Natural killer cell treated with Interleukin-12 subunit alpha and Interleukin-12 subunit beta and Interleukin-15 and Interleukin-18, amount 100 ng/mL, for 72 hours (primary cell): ENCODE measurements at regions not wholly inside any gene's neighbourhood (a gene's known extent, or its start where the extent isn't known, plus 50 kb on each side); places are given as distances from the start of the nearest gene placed in this dataset.

ENCODE experiments used
- ATAC-seq, 2 donors: fragments of 150-1000 bp; cut with Tn5 transposase in 1 of 2; sonication (Bioruptor Pico), chemical (Tn5 transposase) in 1 of 2; 2 replicates each; pipeline ENCODE4 v1.10.0; 2021
- DNase-seq: peaks from one replicate; pipeline ENCODE4 v3.0.0; 2022; ENCODE audit warnings: low spot score
- H3K27ac Mint-ChIP-seq, 2 donors: 1 replicate in 1 of 2; 2 replicates in 1 of 2; pipeline ENCODE4 v1.8.0; 2022; ENCODE audit warnings: mixed read lengths in 2 of 2, mild to moderate bottlenecking in 1 of 2, moderate library complexity in 1 of 2
- H3K27me3 Mint-ChIP-seq, 2 donors: 1 replicate in 1 of 2; 2 replicates in 1 of 2; pipeline ENCODE4 v1.8.0; 2022; ENCODE audit warnings: mixed read lengths in 2 of 2
- H3K36me3 Mint-ChIP-seq: one replicate; pipeline ENCODE4 v1.8.0; 2022; ENCODE audit warnings: mixed read lengths
- H3K4me1 Mint-ChIP-seq, 2 donors: 1 replicate in 1 of 2; 2 replicates in 1 of 2; pipeline ENCODE4 v1.8.0; 2022; ENCODE audit warnings: low read depth in 2 of 2, mixed read lengths in 2 of 2, mild to moderate bottlenecking in 1 of 2
- H3K4me3 Mint-ChIP-seq: one replicate; pipeline ENCODE4 v1.8.0; 2022; ENCODE audit warnings: mixed read lengths
- H3K9me3 Mint-ChIP-seq: 2 replicates; pipeline ENCODE4 v1.8.0; 2022; ENCODE audit warnings: mixed read lengths

DNA sequence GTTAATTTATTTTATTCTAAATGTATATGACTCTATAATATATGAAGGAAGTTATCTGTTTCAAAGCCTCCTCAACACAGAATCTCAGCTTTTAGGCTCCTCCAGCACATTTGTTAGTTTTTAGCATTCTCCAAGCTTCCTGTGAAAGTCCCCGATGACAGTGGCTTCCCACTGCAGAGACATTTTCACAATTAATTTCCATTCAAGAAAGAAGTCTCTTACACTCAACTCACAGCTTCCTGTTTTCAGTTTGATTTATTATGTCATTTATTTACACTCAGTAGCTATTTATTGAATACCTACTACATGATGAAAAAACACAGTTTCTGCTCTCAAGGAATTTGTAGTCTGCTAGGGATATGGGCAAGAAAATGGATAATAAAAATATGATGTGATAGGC is 2228.2 kb upstream of the WWC1 start:
- Mint-ChIP-seq H3K27ac (no peak overlapping the region), H3K4me1 (no peaks in the 10 kb centered on the region), H3K36me3 (no peaks in the 10 kb centered on the region), H3K4me3 (no peak overlapping the region), H3K27me3 (no peaks in the 10 kb centered on the region), H3K9me3 (peaks cover 14% of the 10 kb centered on the region)
- no peak for ATAC-seq
- no peak for DNase-seq

DNA sequence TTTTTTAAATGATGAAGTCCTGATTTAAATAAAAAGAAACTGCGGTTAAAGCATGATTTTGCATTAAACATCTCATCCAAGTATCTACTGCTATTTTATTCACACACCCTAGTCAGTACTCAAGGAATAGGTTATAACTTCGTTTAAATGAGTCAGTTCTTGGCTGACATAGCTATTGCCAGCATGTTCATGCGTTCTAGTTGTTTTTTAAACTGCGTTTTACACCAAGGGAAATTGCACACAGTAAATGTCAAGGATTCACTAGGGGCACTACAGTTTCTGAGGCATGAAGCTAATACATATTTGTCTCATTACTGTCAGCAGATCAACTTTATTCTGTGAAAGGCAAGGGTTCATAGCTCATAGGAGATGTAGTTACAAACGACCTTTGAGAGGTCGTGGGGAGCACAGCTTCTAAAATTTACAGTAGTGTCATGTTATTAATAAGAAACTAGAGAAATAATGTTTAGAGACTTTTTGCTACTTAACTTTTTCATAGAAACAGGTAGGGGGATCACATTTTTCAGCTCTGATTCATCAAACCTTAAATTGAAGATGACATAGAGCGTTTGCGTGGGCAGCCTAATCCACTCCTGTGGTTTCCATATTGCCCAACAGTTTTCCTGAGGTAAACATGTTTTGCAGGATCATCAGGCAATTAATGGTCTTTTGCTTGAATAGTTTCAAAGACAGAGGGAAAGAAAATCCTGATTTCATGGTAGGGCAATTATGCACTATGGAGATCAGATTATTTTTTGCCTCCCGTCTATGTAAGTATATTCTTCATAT is 2222.7 kb upstream of the WWC1 start:
- Mint-ChIP-seq H3K4me3 (no peak overlapping the region), H3K27me3 (no peaks in the 10 kb centered on the region), H3K36me3 (peaks cover 6% of the 10 kb centered on the region), H3K27ac (no peak overlapping the region), H3K4me1 (no peaks in the 10 kb centered on the region), H3K9me3 (peaks cover 20% of the 10 kb centered on the region)
- no peak for DNase-seq
- no peak for ATAC-seq

DNA sequence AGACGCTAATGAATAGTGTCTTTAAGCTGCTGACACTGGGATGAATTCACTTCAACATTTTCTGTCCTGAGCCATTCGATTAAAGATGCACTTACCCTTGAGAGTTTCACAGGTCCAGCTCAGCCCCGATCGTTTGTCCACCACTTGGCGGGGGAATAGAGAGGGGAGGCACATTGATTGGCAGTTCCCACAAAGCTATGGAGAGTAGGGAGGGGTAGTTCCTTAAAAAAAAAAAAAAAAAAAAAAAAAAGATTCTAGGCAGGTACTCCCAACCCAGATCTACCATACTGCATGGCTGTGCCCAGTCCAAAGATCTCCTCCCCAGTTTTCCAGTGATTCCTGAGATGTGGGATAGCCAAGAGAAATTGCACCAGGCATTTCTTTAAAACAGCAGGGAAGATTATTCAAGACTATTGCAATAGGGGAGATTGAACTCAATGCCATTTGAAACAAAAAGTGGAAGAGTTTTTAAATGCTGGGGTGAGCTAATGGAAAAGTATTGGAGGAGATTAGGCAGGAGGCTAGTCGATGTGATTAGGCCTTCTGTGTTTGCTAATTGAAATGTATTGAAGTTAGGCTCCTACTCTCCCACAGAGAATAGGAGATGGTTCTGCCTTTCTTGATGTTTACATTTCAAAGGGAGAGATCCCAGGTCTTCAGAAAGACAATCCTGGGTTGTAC is 2217.4 kb upstream of the WWC1 start:
- no peak for DNase-seq
- H3K36me3 Mint-ChIP-seq, result peaks cover 6% of the 10 kb centered on the region
- no peak for ATAC-seq
- no peak overlapping the region for H3K4me3 Mint-ChIP-seq
- H3K27me3 Mint-ChIP-seq, result no peaks in the 10 kb centered on the region
- H3K9me3 Mint-ChIP-seq, result peaks cover 9% of the 10 kb centered on the region
- H3K27ac Mint-ChIP-seq, result no peak overlapping the region
- H3K4me1 Mint-ChIP-seq, result no peaks in the 10 kb centered on the region

DNA sequence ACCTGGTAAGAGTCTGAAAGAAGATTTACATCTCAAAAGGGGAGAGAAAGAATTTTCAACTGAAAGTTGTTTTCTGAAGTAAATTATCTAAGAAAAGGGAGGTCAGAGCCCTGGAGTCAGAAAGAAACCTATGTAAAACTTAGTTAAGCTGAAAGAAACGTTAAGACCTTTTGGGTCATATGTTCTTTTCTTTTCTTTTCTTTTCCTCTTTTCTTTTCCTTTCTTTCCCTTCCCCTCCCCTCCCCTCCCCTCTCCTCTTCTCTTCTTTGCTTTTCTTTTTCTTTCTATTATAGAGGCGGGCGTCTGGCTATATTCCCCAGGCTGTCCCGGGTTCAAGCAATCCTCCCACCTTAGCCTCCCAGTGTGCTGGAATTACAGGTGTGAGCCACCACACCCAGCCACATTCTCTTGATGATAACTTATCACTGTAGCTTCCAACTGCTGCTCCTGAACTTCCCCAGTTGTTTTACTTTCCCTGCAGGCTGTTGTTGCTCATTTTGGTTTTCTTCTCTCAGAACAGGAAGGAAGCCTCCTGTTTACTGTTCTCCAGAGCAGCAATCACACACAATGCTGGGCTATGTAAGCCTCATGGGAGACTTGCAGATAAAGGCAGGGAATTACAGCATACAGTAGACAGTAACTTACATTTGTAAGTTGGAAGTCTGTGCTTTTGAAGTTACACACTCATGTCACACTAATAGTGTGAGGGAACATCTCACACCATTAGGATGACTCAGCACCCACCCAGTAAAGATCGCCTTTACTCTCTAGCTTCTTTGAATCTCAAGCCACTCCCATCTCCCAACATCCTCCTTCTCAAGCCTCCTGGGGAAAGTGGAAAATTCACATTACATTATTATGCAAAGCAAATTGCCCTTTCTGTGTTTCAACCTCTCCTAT is 2216.6 kb upstream of the WWC1 start:
- DNase-seq (no peak), ATAC-seq (no peak)
- Mint-ChIP-seq H3K4me3 (no peak overlapping the region), H3K4me1 (no peaks in the 10 kb centered on the region), H3K27ac (no peak overlapping the region), H3K9me3 (peaks cover 6% of the 10 kb centered on the region), H3K27me3 (no peaks in the 10 kb centered on the region), H3K36me3 (peaks cover 6% of the 10 kb centered on the region)

DNA sequence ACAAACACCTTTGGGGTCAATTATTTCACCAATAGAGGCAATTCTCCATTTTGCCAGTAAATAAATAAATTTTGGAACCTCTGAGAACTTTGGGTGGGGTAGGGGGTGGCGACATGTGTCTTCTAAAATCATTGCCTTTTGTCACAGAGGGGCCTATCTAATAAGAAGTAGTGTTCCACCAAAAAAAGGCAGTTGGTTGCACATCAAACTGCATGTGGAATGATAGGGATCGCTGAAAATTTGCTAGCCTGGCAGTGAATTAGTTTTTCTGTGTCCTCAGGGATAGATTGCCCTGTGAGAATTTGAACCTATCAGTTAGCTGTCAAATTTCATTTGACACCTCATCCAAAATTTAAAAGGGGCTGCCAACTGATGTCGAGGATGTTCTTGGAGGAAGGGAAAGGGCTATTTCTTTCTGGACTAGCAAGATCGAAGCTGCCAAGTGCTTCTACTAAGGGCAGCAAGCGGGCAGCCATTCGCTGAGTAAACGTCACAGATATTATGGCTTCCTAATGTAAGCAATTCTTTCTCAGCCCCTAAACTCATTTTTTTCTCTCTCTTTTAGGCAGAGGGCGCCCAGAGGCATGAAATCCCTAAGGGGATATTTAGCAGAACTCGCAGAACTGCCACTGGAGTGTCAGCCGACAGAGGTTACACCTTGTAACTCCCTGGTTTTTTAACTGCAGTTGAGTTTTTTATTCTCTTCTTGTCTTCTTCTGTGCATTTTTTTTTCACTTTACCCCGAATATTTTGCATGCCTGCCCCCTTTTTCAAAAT is 2208.1 kb upstream of the WWC1 start:
- no peak overlapping the region for H3K4me3 Mint-ChIP-seq
- ATAC-seq, result no peak
- H3K9me3 Mint-ChIP-seq, result peaks cover 3% of the 10 kb centered on the region
- H3K36me3 Mint-ChIP-seq, result peaks cover 6% of the 10 kb centered on the region
- no peaks in the 10 kb centered on the region for H3K27me3 Mint-ChIP-seq
- no peaks in the 10 kb centered on the region for H3K4me1 Mint-ChIP-seq
- no peak for DNase-seq
- H3K27ac Mint-ChIP-seq, result no peak overlapping the region

DNA sequence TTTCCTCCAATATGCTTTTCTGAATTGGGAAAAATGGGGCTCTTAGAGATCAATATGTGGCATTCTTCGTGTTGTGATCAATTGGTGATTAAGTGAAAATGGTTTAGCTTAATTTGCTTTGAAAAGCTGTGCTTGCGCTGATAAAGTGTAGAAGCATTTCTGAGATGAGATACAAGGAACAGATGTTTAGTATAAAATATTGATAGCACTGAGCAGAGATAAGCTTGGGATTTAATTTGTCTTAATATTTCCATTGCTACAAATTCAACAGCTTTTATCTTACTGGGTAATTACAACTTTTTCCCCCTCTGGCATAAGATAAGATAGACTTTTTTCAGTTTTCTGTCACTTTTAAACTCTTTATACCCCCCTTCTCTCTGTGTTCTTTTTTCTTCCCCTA is 2204.9 kb upstream of the WWC1 start:
- DNase-seq (no peak), ATAC-seq (no peak)
- no peaks in the 10 kb centered on the region for H3K27me3 Mint-ChIP-seq
- peaks cover 6% of the 10 kb centered on the region for H3K36me3 Mint-ChIP-seq
- no peak overlapping the region for H3K4me3 Mint-ChIP-seq
- no peaks in the 10 kb centered on the region for H3K4me1 Mint-ChIP-seq
- H3K27ac Mint-ChIP-seq, result no peak overlapping the region
- H3K9me3 Mint-ChIP-seq, result peaks cover 3% of the 10 kb centered on the region

DNA sequence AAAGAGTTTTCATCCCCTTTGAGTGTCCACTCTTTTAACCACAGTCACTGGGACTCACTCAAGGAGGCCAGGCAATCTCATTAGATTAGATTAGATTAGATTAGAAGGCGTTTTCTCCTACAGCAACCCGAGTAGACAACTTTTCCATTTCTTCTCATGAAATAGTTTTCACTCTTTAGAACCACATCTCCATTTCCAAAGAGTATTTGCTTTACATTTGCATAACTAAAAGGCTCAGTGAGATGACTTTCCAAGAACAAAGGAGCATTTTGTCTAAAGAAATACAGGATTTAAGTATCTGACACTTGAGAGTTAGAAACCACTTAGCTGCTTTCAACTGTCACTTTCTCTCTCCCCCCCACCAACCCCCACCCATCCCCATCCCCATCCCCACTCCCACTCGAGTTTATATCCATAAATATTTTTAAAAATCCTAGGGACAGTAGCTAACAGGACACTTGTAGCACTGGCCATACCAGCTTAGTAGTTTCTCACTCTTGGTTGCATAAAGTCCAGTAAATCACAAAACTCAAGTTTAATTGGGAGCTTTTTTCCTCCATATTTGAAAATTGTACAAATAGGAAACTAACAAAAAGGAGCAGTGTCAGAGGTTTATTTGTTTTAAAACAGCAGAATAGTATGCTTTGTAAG is 2202.9 kb upstream of the WWC1 start:
- no peak overlapping the region for H3K27ac Mint-ChIP-seq
- DNase-seq (no peak), ATAC-seq (no peak)
- peaks cover 9% of the 10 kb centered on the region for H3K36me3 Mint-ChIP-seq
- no peak overlapping the region for H3K4me3 Mint-ChIP-seq
- peaks cover 12% of the 10 kb centered on the region for H3K9me3 Mint-ChIP-seq
- H3K27me3 Mint-ChIP-seq, result no peaks in the 10 kb centered on the region
- no peaks in the 10 kb centered on the region for H3K4me1 Mint-ChIP-seq

DNA sequence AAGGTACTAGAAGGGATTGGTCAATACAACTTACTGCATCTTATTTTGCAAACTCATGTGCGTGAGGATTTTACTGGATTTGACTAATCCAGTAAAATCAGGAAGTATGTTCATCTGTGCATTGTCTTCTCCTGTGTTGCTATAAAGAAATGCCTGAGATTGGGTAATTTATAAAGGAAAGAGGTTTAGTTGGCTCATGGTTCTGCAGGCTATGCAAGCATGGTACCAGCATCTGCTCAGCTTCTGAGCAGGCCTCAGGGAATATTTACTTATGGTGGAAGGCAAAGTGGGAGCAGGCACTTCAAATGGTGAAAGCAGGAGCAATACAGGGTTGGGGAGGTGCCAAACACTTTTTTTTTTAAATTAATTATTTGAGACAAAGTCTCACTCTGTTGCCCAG is 2199.5 kb upstream of the WWC1 start:
- DNase-seq, result no peak
- H3K27ac Mint-ChIP-seq, result no peak overlapping the region
- no peaks in the 10 kb centered on the region for H3K4me1 Mint-ChIP-seq
- peaks cover 8% of the 10 kb centered on the region for H3K9me3 Mint-ChIP-seq
- H3K36me3 Mint-ChIP-seq, result peaks cover 4% of the 10 kb centered on the region
- no peak for ATAC-seq
- no peaks in the 10 kb centered on the region for H3K27me3 Mint-ChIP-seq
- no peak overlapping the region for H3K4me3 Mint-ChIP-seq

DNA sequence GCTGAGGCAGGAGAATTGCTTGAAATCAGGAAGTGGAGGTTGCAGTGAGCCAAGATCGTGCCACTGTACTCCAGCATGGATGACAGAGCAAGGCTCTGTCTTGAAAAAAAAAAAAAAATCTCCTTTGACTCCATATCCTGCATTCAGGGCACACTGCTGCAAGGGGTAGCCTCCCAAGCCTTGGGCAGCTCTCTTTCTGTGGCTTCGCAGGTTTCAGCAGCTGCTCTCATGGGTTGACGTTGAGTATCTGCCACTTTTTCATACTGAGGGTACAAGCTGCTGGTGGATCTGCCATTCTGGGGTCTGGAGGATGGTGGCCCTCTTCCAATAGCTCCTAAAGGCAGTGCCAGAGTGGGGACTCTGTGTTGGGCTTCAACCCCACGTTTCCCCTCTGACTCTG is 2198.1 kb upstream of the WWC1 start:
- H3K27ac Mint-ChIP-seq, result no peak overlapping the region
- peaks cover 8% of the 10 kb centered on the region for H3K9me3 Mint-ChIP-seq
- DNase-seq (no peak), ATAC-seq (no peak)
- no peak overlapping the region for H3K4me3 Mint-ChIP-seq
- H3K36me3 Mint-ChIP-seq, result peaks cover 4% of the 10 kb centered on the region
- H3K27me3 Mint-ChIP-seq, result no peaks in the 10 kb centered on the region
- no peaks in the 10 kb centered on the region for H3K4me1 Mint-ChIP-seq

DNA sequence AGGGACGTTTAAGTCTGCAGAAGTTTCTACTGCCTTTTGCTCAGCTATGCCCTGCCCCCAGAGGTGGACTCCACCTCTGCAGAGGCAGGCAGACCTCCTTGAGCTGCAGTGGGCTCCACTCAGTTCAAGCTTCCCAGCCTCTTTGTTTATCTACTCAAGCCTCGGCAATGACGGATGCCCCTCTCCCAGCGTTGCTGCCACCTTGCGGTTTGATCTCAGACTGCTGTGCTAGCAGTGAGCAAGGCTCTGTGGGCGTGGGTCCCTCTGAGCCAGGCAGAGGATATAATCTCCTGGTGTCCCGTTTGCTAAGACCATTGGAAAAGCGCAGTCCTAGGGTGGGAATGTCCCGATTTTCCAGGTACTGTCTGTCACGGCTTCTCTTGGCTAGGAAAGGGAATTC is 2188.5 kb upstream of the WWC1 start:
- Mint-ChIP-seq H3K27me3 (no peaks in the 10 kb centered on the region), H3K4me3 (no peak overlapping the region), H3K4me1 (no peaks in the 10 kb centered on the region), H3K9me3 (peaks cover 14% of the 10 kb centered on the region), H3K36me3 (no peaks in the 10 kb centered on the region), H3K27ac (no peak overlapping the region)
- DNase-seq, result no peak
- no peak for ATAC-seq

DNA sequence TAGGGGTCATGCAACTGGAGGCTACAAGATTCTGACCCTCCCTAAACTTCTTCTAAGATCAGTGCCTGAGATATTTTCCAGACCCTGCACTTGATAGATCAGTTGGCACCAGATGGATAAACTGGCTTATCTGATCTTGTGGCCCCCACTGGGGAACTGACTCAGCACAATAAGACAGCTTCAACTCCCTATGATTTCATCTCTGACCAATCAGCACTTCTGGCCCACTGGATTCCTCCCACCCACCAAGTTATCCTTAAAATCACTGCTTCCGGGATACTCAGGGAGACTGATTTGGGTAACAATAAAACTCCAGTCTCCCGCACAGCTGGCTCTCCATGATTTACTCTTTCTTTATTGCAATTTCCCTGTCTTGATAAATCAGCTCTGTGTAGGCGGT is 2180.4 kb upstream of the WWC1 start:
- Mint-ChIP-seq H3K36me3 (no peaks in the 10 kb centered on the region), H3K27me3 (no peaks in the 10 kb centered on the region), H3K4me1 (no peaks in the 10 kb centered on the region), H3K9me3 (peaks cover 15% of the 10 kb centered on the region), H3K4me3 (no peak overlapping the region), H3K27ac (no peak overlapping the region)
- DNase-seq (no peak), ATAC-seq (no peak)

DNA sequence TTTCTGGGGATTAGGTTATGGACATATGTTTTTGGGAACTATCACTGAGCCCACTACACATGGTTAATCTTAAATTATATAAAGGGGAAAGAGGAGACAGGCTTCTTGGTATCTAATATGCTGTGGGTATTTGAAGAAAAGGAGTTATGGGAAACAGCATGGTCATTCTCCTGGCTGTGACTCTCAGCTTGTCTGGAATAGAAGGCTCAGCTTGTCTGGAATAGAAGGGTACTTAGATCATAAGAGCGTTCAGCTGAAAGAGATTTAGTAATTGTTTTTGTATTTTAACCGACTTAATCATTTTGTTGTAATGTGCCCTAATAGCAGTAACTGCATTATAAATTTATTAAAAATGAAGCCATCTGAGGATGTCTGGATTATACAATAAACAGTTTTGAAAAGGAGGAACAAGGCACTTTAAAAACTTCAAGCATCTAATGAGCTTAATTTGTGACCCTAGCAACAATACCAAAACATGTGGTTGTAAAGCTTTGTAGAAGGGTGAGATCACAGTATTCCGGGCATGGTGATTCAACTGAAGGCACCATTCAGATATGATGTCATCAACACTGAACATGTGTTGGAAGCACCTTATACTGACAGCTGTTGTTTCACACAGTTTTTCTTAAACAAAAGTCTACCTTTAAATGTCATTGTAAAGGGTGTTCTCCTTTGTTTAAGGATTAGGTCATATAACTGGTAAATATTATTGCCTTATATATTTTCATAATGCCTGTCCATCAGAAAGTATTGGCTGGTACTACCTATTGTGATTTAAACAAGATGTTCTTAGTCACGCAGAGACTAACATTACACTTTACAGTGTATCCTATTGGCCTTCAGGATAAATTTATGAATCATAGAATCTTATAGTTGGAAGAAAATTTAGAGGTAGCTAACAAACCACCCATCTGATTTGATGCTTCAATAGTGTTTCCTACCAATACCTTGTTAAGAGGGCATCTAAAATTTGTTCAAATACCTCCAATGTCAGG is 2174.1 kb upstream of the WWC1 start:
- no peaks in the 10 kb centered on the region for H3K4me1 Mint-ChIP-seq

More for the DNA sequence above, 2174.1 kb upstream of the WWC1 start:
- no peak overlapping the region for H3K27ac Mint-ChIP-seq
- H3K4me3 Mint-ChIP-seq, result no peak overlapping the region
- ATAC-seq (no peak), DNase-seq (no peak)
- peaks cover 5% of the 10 kb centered on the region for H3K36me3 Mint-ChIP-seq
- H3K9me3 Mint-ChIP-seq, result peaks cover 25% of the 10 kb centered on the region
- no peaks in the 10 kb centered on the region for H3K27me3 Mint-ChIP-seq
